BLaER1 (cell line): ENCODE measurements at regions not wholly inside any gene's neighbourhood (a gene's known extent, or its start where the extent isn't known, plus 50 kb on each side); places are given as distances from the start of the nearest gene placed in this dataset.

Source experiments
- H3K27ac ChIP-seq: shearing (Covaris generic); formaldehyde crosslinking; 2 replicates; pipeline ENCODE4 v1.8.1; 2022
- H3K27me3 ChIP-seq: shearing (Covaris generic); formaldehyde crosslinking; 2 replicates; pipeline ENCODE4 v1.8.1; 2022
- H3K36me3 ChIP-seq: shearing (Covaris generic); formaldehyde crosslinking; 2 replicates; pipeline ENCODE4 v1.8.1; 2022
- H3K4me1 ChIP-seq: shearing (Covaris generic); formaldehyde crosslinking; 2 replicates; pipeline ENCODE4 v1.8.1; 2022
- H3K4me2 ChIP-seq: shearing (Covaris generic); formaldehyde crosslinking; 2 replicates; pipeline ENCODE4 v1.8.1; 2022
- H3K4me3 ChIP-seq: shearing (Covaris generic); formaldehyde crosslinking; 2 replicates; pipeline ENCODE4 v1.8.1; 2022
- H3K9ac ChIP-seq: shearing (Covaris generic); formaldehyde crosslinking; 2 replicates; pipeline ENCODE4 v1.8.1; 2022
- H3K9me3 ChIP-seq: shearing (Covaris generic); formaldehyde crosslinking; 2 replicates; pipeline ENCODE4 v1.8.1; 2022
- H4K20me1 ChIP-seq: shearing (Covaris generic); formaldehyde crosslinking; 2 replicates; pipeline ENCODE4 v1.8.1; 2022
- Cebpa-rat ChIP-seq: shearing (Covaris generic); IDR thresholded peaks from 2 replicates; pipeline ENCODE4 v1.8.1; 2022

- Histone ChIP-seq H3K4me2 (no peak overlapping the region), H3K9ac (no peak overlapping the region), H3K4me1 (no peaks in the 10 kb centered on the region), H3K27me3 (no peaks in the 10 kb centered on the region), H3K4me3 (no peak overlapping the region), H3K9me3 (no peaks in the 10 kb centered on the region), H3K36me3 (no peaks in the 10 kb centered on the region), H3K27ac (no peak overlapping the region), H4K20me1 (no peaks in the 10 kb centered on the region)
- no peak for TF ChIP-seq Cebpa-rat
Observed at GRCh38 chr11:131242476-131243000, 127.9 kb upstream of the NTM start.

GRCh38 chr11:131246156-131246555, 124.3 kb upstream of the NTM start:
- Histone ChIP-seq H3K9me3 (no peaks in the 10 kb centered on the region), H3K4me1 (no peaks in the 10 kb centered on the region), H4K20me1 (no peaks in the 10 kb centered on the region), H3K4me3 (no peak overlapping the region), H3K27me3 (no peaks in the 10 kb centered on the region), H3K36me3 (no peaks in the 10 kb centered on the region), H3K9ac (no peak overlapping the region), H3K27ac (no peak overlapping the region), H3K4me2 (no peak overlapping the region)
- no peak for TF ChIP-seq Cebpa-rat

GRCh38 chr11:131246663-131247062, 123.8 kb upstream of the NTM start:
- no peak for TF ChIP-seq Cebpa-rat
- Histone ChIP-seq H3K27ac (no peak overlapping the region), H3K4me2 (no peak overlapping the region), H4K20me1 (no peaks in the 10 kb centered on the region), H3K27me3 (no peaks in the 10 kb centered on the region), H3K4me3 (no peak overlapping the region), H3K4me1 (no peaks in the 10 kb centered on the region), H3K9me3 (no peaks in the 10 kb centered on the region), H3K9ac (no peak overlapping the region), H3K36me3 (no peaks in the 10 kb centered on the region)

GRCh38 chr11:131248588-131248987, 121.8 kb upstream of the NTM start:
- no peaks in the 10 kb centered on the region for H4K20me1 ChIP-seq
- no peak overlapping the region for H3K4me2 ChIP-seq
- H3K4me1 ChIP-seq, result no peaks in the 10 kb centered on the region
- no peaks in the 10 kb centered on the region for H3K36me3 ChIP-seq
- no peaks in the 10 kb centered on the region for H3K9me3 ChIP-seq
- TF ChIP-seq Cebpa-rat, result no peak
- H3K4me3 ChIP-seq, result no peak overlapping the region
- no peak overlapping the region for H3K9ac ChIP-seq
- H3K27me3 ChIP-seq, result no peaks in the 10 kb centered on the region
- no peak overlapping the region for H3K27ac ChIP-seq

GRCh38 chr11:131253142-131253655, 117.2 kb upstream of the NTM start:
- H3K27ac ChIP-seq, result no peak overlapping the region
- no peak for TF ChIP-seq Cebpa-rat
- no peaks in the 10 kb centered on the region for H3K4me1 ChIP-seq
- no peak overlapping the region for H3K4me2 ChIP-seq
- H3K9me3 ChIP-seq, result no peaks in the 10 kb centered on the region
- H3K9ac ChIP-seq, result no peak overlapping the region
- H3K27me3 ChIP-seq, result no peaks in the 10 kb centered on the region
- H3K4me3 ChIP-seq, result no peak overlapping the region
- H3K36me3 ChIP-seq, result no peaks in the 10 kb centered on the region
- H4K20me1 ChIP-seq, result no peaks in the 10 kb centered on the region

GRCh38 chr11:131253656-131254151, 116.7 kb upstream of the NTM start:
- H3K36me3 ChIP-seq, result no peaks in the 10 kb centered on the region
- H3K27ac ChIP-seq, result no peak overlapping the region
- H3K4me3 ChIP-seq, result no peak overlapping the region
- no peak for TF ChIP-seq Cebpa-rat
- no peaks in the 10 kb centered on the region for H3K27me3 ChIP-seq
- no peak overlapping the region for H3K9ac ChIP-seq
- no peaks in the 10 kb centered on the region for H3K9me3 ChIP-seq
- no peak overlapping the region for H3K4me2 ChIP-seq
- no peaks in the 10 kb centered on the region for H4K20me1 ChIP-seq
- no peaks in the 10 kb centered on the region for H3K4me1 ChIP-seq

GRCh38 chr11:131254254-131254653, 116.2 kb upstream of the NTM start:
- Histone ChIP-seq H3K36me3 (no peaks in the 10 kb centered on the region), H3K4me3 (no peak overlapping the region), H3K4me2 (no peak overlapping the region), H3K4me1 (no peaks in the 10 kb centered on the region), H4K20me1 (no peaks in the 10 kb centered on the region), H3K9me3 (no peaks in the 10 kb centered on the region), H3K9ac (no peak overlapping the region), H3K27me3 (no peaks in the 10 kb centered on the region), H3K27ac (no peak overlapping the region)
- no peak for TF ChIP-seq Cebpa-rat

- no peak for TF ChIP-seq Cebpa-rat
- peaks cover 5% of the 10 kb centered on the region; the same call in 1 of the 2 replicates for H3K9me3 ChIP-seq
- H3K4me3 ChIP-seq, result no peak overlapping the region
- H3K4me2 ChIP-seq, result no peak overlapping the region
- no peaks in the 10 kb centered on the region; the same call in 1 of the 2 replicates for H3K27me3 ChIP-seq
- H3K27ac ChIP-seq, result no peak overlapping the region
- no peaks in the 10 kb centered on the region for H3K4me1 ChIP-seq
- no peaks in the 10 kb centered on the region for H3K36me3 ChIP-seq
- H3K9ac ChIP-seq, result no peak overlapping the region
- H4K20me1 ChIP-seq, result no peaks in the 10 kb centered on the region
Observed at GRCh38 chr11:131274233-131274632, 96.2 kb upstream of the NTM start.

GRCh38 chr11:131275580-131275979, 94.8 kb upstream of the NTM start:
- no peak for TF ChIP-seq Cebpa-rat
- Histone ChIP-seq H3K36me3 (no peaks in the 10 kb centered on the region), H3K4me1 (no peaks in the 10 kb centered on the region), H3K27ac (no peak overlapping the region), H3K27me3 (no peaks in the 10 kb centered on the region; the same call in 1 of the 2 replicates), H3K9ac (no peak overlapping the region), H3K4me3 (no peak overlapping the region), H4K20me1 (no peaks in the 10 kb centered on the region), H3K9me3 (peaks cover 5% of the 10 kb centered on the region; the same call in 1 of the 2 replicates), H3K4me2 (no peak overlapping the region)

GRCh38 chr11:131278472-131278871, 91.9 kb upstream of the NTM start:
- Histone ChIP-seq H3K4me1 (no peaks in the 10 kb centered on the region), H3K27ac (no peak overlapping the region), H3K9me3 (no peaks in the 10 kb centered on the region), H3K27me3 (no peaks in the 10 kb centered on the region; the same call in 1 of the 2 replicates), H3K4me2 (no peak overlapping the region), H3K4me3 (no peak overlapping the region), H4K20me1 (no peaks in the 10 kb centered on the region), H3K36me3 (no peaks in the 10 kb centered on the region), H3K9ac (no peak overlapping the region)
- TF ChIP-seq Cebpa-rat, result no peak
